Neural crest cell (in vitro differentiated cells): ENCODE measurements at regions not wholly inside any gene's neighbourhood (a gene's known extent, or its start where the extent isn't known, plus 50 kb on each side); places are given as distances from the start of the nearest gene placed in this dataset.

Experiments
- DNase-seq: peaks from one replicate; pipeline ENCODE4 v3.0.0; 2021; ENCODE audit warnings: low read depth, mixed read lengths, low spot score
- H3K27ac Mint-ChIP-seq: one replicate; pipeline ENCODE4 v1.8.0; 2021; ENCODE audit warnings: mild to moderate bottlenecking, mixed read lengths; ENCODE audit not compliant: unreplicated experiment
- H3K27me3 Mint-ChIP-seq: 2 replicates; pipeline ENCODE4 v1.8.0; 2021; ENCODE audit warnings: low read depth, mild to moderate bottlenecking, mixed read lengths
- H3K36me3 Mint-ChIP-seq: 2 replicates; pipeline ENCODE4 v1.8.0; 2021; ENCODE audit warnings: low read depth, mild to moderate bottlenecking, mixed read lengths
- H3K4me1 Mint-ChIP-seq: 2 replicates; pipeline ENCODE4 v1.8.0; 2021; ENCODE audit warnings: mixed read lengths
- H3K4me3 Mint-ChIP-seq: one replicate; pipeline ENCODE4 v1.8.0; 2021; ENCODE audit warnings: mild to moderate bottlenecking, mixed read lengths
- H3K9me3 Mint-ChIP-seq: 2 replicates; pipeline ENCODE4 v1.8.0; 2021; ENCODE audit warnings: mixed read lengths
- TF ChIP-seq, protein P1 (sequence below): fragments of 200-600 bp; sonication (generic); conservative IDR thresholded peaks from 2 replicates; pipeline ENCODE4 v1.5.0; 2021; ENCODE audit warnings: antibody characterized with exemption, mild to moderate bottlenecking

DNA sequence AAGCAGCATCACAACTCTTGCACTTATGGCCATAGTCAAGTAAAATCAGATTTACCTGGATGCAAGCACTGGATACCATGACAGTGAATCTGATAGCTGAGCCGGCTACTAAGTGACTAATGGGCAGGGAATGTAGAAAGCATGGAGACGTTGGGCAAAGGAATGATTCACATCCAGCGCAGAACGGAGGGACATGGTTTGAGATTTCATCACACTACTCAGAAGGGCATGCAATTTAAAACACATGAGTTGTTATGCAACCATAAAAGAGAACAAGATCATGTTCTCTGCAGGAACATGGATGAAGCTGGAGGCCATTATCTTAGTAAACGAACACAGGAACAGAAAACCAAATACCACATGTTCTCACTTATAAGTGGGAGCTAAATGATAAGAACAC lies 169.1 kb upstream of the PIK3R1 start:
- DNase-seq = no peak
- TF ChIP-seq, protein P1, sequence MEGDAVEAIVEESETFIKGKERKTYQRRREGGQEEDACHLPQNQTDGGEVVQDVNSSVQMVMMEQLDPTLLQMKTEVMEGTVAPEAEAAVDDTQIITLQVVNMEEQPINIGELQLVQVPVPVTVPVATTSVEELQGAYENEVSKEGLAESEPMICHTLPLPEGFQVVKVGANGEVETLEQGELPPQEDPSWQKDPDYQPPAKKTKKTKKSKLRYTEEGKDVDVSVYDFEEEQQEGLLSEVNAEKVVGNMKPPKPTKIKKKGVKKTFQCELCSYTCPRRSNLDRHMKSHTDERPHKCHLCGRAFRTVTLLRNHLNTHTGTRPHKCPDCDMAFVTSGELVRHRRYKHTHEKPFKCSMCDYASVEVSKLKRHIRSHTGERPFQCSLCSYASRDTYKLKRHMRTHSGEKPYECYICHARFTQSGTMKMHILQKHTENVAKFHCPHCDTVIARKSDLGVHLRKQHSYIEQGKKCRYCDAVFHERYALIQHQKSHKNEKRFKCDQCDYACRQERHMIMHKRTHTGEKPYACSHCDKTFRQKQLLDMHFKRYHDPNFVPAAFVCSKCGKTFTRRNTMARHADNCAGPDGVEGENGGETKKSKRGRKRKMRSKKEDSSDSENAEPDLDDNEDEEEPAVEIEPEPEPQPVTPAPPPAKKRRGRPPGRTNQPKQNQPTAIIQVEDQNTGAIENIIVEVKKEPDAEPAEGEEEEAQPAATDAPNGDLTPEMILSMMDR = no peak
- Mint-ChIP-seq H3K9me3 (peaks cover 7% of the 10 kb centered on the region), H3K36me3 (peaks cover 7% of the 10 kb centered on the region), H3K4me3 (no peak overlapping the region), H3K4me1 (no peaks in the 10 kb centered on the region), H3K27me3 (no peaks in the 10 kb centered on the region), H3K27ac (no peak overlapping the region)

DNA sequence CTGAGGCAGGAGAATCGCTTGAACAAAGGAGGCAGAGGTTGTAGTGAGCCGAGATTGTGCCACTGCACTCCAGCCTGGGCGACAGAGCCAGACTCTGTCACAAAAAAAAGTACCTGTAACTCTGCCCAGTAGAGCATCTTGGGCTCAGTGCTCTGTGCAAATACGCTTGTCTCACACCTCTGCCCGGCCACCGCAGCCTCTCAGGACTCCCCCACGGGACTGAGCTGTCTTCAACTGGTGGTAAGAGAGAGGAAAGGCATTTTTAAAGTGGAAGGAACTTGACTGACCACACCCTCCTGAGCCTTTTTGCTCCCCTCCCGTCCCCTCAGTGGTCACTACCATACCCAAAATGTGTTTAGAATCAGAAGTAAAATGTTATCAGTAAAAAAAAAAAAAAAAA lies 174.3 kb upstream of the PIK3R1 start:
- Mint-ChIP-seq H3K27ac (peak overlapping the region; percentile 27), H3K36me3 (no peaks in the 10 kb centered on the region), H3K4me3 (no peak overlapping the region), H3K27me3 (no peaks in the 10 kb centered on the region), H3K9me3 (peaks cover 2% of the 10 kb centered on the region), H3K4me1 (no peaks in the 10 kb centered on the region)
- DNase-seq = no peak
- TF ChIP-seq, protein P1 = no peak

DNA sequence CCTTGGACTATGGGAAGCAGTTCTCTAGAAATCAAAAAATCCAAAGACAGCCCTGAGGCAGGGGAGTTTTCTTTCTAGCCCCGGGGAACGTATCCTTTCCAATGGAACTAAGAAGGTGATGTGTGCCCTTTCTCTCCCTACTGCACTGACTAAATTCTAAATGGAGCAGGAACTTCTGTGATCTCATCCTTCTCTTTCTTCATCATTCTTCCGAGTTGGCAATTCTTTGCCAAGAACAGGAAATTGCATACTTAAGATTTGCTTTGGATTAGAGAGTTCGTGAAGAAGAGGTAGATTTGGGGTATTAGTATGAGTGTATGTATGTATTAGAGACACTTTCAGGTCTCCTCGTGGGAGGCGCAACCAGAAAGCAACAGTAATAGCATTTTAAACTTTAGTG lies 178.0 kb upstream of the PIK3R1 start:
- H3K36me3 Mint-ChIP-seq = no peaks in the 10 kb centered on the region
- TF ChIP-seq, protein P1 = no peak
- no peak overlapping the region for H3K4me3 Mint-ChIP-seq
- no peaks in the 10 kb centered on the region for H3K4me1 Mint-ChIP-seq
- H3K27me3 Mint-ChIP-seq = no peaks in the 10 kb centered on the region
- no peaks in the 10 kb centered on the region for H3K9me3 Mint-ChIP-seq
- H3K27ac Mint-ChIP-seq = no peak overlapping the region
- no peak for DNase-seq

DNA sequence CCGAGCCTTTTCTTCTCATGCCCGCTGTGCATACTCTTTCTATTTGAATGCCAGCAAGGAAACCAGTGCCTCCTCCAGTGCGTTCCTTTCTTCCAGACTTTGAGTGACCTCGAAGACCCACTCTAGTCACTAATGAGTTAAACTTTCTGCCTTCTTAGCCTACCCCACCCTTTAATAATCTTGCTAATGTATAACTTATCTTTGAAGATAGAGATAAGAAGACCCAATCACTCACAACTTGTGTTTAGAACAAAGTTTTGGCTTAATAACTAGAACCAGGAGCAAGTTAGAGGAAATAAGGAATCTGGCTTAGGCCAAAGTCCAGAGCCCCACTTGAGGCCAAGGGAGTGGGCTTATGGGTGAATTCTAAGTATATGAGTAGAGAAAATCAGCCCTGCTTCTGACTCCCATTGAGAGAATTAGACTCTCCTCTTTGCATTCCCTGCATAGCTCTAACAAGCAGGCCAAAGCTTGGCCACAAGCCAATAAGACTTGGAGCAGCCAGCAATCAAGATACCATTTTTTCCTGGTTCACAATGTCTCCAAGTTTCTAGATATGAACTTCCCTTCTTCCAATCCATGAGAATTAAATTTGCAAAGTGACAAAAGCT lies 181.5 kb upstream of the PIK3R1 start:
- TF ChIP-seq, protein P1 = no peak
- no peak overlapping the region for H3K4me3 Mint-ChIP-seq
- no peaks in the 10 kb centered on the region for H3K27me3 Mint-ChIP-seq
- H3K4me1 Mint-ChIP-seq = no peaks in the 10 kb centered on the region
- H3K27ac Mint-ChIP-seq = no peak overlapping the region
- H3K36me3 Mint-ChIP-seq = no peaks in the 10 kb centered on the region
- H3K9me3 Mint-ChIP-seq = no peaks in the 10 kb centered on the region
- DNase-seq = no peak

DNA sequence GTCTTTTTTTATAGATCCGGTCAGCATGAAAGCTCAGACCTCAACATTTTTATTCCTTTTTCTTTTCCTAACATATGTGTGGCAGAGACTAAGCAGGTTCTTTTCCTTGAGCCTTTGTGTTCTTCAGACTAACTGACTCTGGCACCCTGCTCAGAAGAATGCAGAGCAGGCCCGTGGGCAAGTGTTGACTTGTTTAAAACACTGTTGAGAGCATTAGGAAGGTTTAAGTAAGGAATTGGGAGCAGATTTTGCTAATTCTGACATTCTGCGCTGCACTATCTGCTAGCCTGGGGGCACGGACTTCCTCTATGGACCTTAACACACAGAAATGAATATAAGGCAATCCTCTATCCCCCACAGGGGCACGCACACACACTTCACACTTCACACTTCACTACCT lies 182.5 kb upstream of the PIK3R1 start:
- DNase-seq = no peak
- H3K27me3 Mint-ChIP-seq = no peaks in the 10 kb centered on the region
- TF ChIP-seq, protein P1 = no peak
- no peaks in the 10 kb centered on the region for H3K36me3 Mint-ChIP-seq
- H3K4me3 Mint-ChIP-seq = no peak overlapping the region
- no peaks in the 10 kb centered on the region for H3K4me1 Mint-ChIP-seq
- no peak overlapping the region for H3K27ac Mint-ChIP-seq
- H3K9me3 Mint-ChIP-seq = no peaks in the 10 kb centered on the region
